DND-41 (cell line): ENCODE measurements at regions not wholly inside any gene's neighbourhood (a gene's known extent, or its start where the extent isn't known, plus 50 kb on each side); places are given as distances from the start of the nearest gene placed in this dataset.

Source experiments
- CTCF ChIP-seq: IDR thresholded peaks from 2 replicates; pipeline ENCODE4 v1.5.1; 2012; ENCODE audit warnings: borderline replicate concordance, low read length, moderate library complexity, mild to moderate bottlenecking; ENCODE audit not compliant: poor library complexity, severe bottlenecking; ENCODE audit errors: extremely low read depth
- EZH2 ChIP-seq: IDR thresholded peaks from 3 replicates; pipeline ENCODE4 v1.6.1; 2012; ENCODE audit warnings: borderline replicate concordance, low read depth, mild to moderate bottlenecking, moderate library complexity, low read length, inconsistent platforms; ENCODE audit not compliant: severe bottlenecking

GRCh38 chr5:93305984-93306383 lies 275.0 kb downstream of the NR2F1-AS1 start:
- TF ChIP-seq CTCF (no peak), EZH2 (no peak)
